ENCODE measurements at regions not wholly inside any gene's neighbourhood (a gene's known extent, or its start where the extent isn't known, plus 50 kb on each side); places are given as distances from the start of the nearest gene placed in this dataset.

- H3K4me3 ChIP-seq (ENCODE audit: low read length), result no peak overlapping the region
- TF ChIP-seq, protein P1, sequence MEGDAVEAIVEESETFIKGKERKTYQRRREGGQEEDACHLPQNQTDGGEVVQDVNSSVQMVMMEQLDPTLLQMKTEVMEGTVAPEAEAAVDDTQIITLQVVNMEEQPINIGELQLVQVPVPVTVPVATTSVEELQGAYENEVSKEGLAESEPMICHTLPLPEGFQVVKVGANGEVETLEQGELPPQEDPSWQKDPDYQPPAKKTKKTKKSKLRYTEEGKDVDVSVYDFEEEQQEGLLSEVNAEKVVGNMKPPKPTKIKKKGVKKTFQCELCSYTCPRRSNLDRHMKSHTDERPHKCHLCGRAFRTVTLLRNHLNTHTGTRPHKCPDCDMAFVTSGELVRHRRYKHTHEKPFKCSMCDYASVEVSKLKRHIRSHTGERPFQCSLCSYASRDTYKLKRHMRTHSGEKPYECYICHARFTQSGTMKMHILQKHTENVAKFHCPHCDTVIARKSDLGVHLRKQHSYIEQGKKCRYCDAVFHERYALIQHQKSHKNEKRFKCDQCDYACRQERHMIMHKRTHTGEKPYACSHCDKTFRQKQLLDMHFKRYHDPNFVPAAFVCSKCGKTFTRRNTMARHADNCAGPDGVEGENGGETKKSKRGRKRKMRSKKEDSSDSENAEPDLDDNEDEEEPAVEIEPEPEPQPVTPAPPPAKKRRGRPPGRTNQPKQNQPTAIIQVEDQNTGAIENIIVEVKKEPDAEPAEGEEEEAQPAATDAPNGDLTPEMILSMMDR (conservative IDR thresholded peaks at IDR 0.05; ENCODE audit: low read length), result no peak
- no peak for DNase-seq (ENCODE audit: low read depth)
Observed at GRCh38 chr9:107625383-107625984, 135.9 kb upstream of the KLF4 start.

DNA sequence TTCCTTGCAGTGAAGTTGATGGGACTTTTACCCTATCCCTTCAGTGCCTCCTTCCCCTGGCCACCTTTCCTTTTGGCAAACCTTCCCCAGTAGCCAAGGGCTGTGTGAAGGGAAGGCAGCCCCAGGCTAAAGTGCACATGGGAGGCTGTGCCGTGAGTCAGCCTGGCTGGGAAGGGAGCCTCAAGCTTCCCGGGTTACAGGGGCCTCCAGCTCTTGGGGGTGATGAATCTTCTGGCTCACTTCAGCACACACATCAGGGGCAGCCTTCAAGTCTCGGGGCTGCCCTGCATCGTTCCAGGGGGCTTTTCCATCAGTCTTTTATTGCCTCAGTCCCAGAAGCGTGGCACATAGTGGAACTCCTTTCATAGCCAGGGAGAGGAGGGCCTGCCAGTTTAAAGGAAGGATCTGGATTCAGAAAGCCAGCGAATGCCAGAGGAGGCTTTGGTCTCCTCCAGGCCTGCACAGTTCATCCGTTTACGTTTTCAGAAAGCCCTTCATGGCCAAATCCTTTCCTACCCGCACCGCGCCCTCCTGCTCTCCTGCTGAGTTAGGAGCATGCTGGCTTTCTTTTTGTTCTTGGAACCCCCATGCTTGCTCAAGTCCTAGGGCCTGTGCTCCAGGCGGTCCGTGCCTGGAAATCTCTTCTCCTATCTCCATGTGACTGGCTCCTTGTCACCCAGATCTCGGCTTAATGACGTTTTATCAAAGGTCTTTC, 134.8 kb upstream of the KLF4 start:
- no peak overlapping the region for H3K4me3 ChIP-seq (ENCODE audit: low read length)
- DNase-seq (ENCODE audit: low read depth), result peak; percentile 62
- TF ChIP-seq, protein P1 (conservative IDR thresholded peaks at IDR 0.05; ENCODE audit: low read length), result no peak

- TF ChIP-seq, protein P1 (conservative IDR thresholded peaks at IDR 0.05; ENCODE audit: low read length), result no peak
- no peak for DNase-seq (ENCODE audit: low read depth)
- no peak overlapping the region for H3K4me3 ChIP-seq (ENCODE audit: low read length)
Observed at GRCh38 chr9:107621436-107621835, 131.9 kb upstream of the KLF4 start.

DNA sequence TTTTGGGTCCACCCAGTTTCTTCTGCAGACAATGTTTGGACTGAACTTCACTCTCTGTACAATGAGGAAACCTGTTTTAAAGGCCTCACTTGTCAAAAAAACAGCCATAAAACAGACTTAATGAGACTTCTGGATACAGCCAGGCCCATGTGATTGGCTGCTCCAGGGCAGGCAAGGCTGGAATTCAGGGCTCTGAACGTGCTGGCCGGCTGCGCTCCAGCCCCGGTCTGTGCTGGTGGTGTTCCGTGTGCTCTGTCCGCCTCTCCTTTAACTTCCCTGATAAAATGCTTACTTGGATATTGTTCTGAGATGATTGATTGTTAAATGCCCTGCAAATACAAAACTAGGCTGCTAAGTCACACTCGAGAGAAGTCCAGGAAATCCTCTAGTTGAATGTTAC, 131.2 kb upstream of the KLF4 start:
- TF ChIP-seq, protein P1 (conservative IDR thresholded peaks at IDR 0.05; ENCODE audit: low read length), result no peak
- no peak for DNase-seq (ENCODE audit: low read depth)
- no peak overlapping the region for H3K4me3 ChIP-seq (ENCODE audit: low read length)

- no peak overlapping the region for H3K4me3 ChIP-seq (ENCODE audit: low read length)
- TF ChIP-seq, protein P1 (conservative IDR thresholded peaks at IDR 0.05; ENCODE audit: low read length), result no peak
- DNase-seq (ENCODE audit: low read depth), result no peak
Observed at GRCh38 chr9:107620236-107620635, 130.7 kb upstream of the KLF4 start.

DNA sequence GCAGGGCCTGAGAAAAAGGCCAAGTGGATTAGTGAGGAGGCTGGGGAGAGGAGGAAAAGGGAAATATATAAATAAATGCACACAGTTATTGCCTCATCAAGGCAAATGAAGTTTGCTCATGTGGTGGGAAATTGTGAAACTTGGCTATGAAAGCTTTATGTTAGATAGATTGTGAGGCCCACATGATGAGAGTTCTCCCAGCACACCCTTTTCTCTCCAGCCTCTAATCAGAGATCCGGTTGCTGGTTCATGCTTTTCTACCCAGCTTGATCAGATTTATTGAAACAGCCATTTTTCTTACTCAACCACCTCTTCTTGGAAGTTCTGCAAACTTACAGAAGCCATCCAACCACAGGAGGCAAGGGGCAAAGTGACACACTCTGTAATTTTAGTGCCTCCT, 125.8 kb upstream of the KLF4 start:
- TF ChIP-seq, protein P1 (conservative IDR thresholded peaks at IDR 0.05; ENCODE audit: low read length), result no peak
- DNase-seq (ENCODE audit: low read depth), result peak; percentile 64
- no peak overlapping the region for H3K4me3 ChIP-seq (ENCODE audit: low read length)

DNA sequence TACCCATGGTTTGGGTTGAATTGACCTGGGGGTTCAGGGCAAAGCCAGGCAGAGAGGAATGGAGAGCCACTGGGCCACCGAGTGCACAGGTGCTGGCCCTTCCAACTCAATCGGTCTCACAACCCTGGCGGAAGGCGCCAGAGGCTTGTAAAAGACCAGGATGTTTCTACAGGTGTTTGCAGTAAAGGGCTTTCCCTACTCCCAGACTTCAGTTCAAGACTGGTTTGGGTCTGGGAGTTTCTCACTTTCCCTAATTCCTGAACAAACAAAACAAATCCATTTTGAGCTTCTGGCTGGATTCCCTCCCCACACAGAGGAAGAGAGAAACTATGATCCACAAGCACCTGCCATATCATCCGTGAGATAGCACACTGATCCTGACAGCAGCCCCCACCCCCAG, 125.2 kb upstream of the KLF4 start:
- no peak overlapping the region for H3K4me3 ChIP-seq (ENCODE audit: low read length)
- TF ChIP-seq, protein P1 (conservative IDR thresholded peaks at IDR 0.05; ENCODE audit: low read length), result no peak
- DNase-seq (ENCODE audit: low read depth), result no peak

Measured in AG10803 (cell line).